ENCODE measurements at regions not wholly inside any gene's neighbourhood (a gene's known extent, or its start where the extent isn't known, plus 50 kb on each side); places are given as distances from the start of the nearest gene placed in this dataset.
"Not testable (repeated sequence)": the region's sequence is repeated elsewhere in the genome, so short reads cannot be mapped to it uniquely, and the experiment has no call there.

GRCh38 chr10:33867199-33867789, 532.8 kb upstream of the NRP1 start:
- DNase-seq (ENCODE audit: insufficient read length, low spot score): not testable (repeated sequence)

GRCh38 chr10:33863352-33863751, 528.9 kb upstream of the NRP1 start:
- FAIRE-seq (no peak), DNase-seq (ENCODE audit: insufficient read length, low spot score) (no peak)

More at GRCh38 chr10:33867199-33867789, 532.8 kb upstream of the NRP1 start:
- FAIRE-seq: not testable (repeated sequence)

GRCh38 chr10:33862536-33863105, 528.2 kb upstream of the NRP1 start:
- FAIRE-seq (no peak), DNase-seq (ENCODE audit: insufficient read length, low spot score) (no peak)

GRCh38 chr10:33861833-33862232, 527.4 kb upstream of the NRP1 start:
- DNase-seq (ENCODE audit: insufficient read length, low spot score) (no peak), FAIRE-seq (no peak)

- no peak for DNase-seq (ENCODE audit: insufficient read length, low spot score)
- no peak for FAIRE-seq
These were observed 526.7 kb upstream of the NRP1 start for GRCh38 chr10:33861016-33861704.

GRCh38 chr10:33860552-33860951, 526.1 kb upstream of the NRP1 start:
- FAIRE-seq (no peak), DNase-seq (ENCODE audit: insufficient read length, low spot score) (no peak)

GRCh38 chr10:33859319-33860022, 525.0 kb upstream of the NRP1 start:
- no peak for DNase-seq (ENCODE audit: insufficient read length, low spot score)
- FAIRE-seq: no peak

GRCh38 chr10:33858326-33858725, 523.9 kb upstream of the NRP1 start:
- FAIRE-seq (no peak), DNase-seq (ENCODE audit: insufficient read length, low spot score) (no peak)

GRCh38 chr10:33853221-33853620, 518.8 kb upstream of the NRP1 start:
- DNase-seq (ENCODE audit: insufficient read length, low spot score); FAIRE-seq: not testable (repeated sequence)

- no peak for FAIRE-seq
- no peak for DNase-seq (ENCODE audit: insufficient read length, low spot score)
These were observed 508.9 kb upstream of the NRP1 start for GRCh38 chr10:33843379-33843778.

GRCh38 chr10:33841678-33842077, 507.2 kb upstream of the NRP1 start:
- DNase-seq (ENCODE audit: insufficient read length, low spot score) (no peak), FAIRE-seq (no peak)

GRCh38 chr10:33838731-33839130, 504.3 kb upstream of the NRP1 start:
- DNase-seq (ENCODE audit: insufficient read length, low spot score) (no peak), FAIRE-seq (no peak)

- FAIRE-seq (no peak), DNase-seq (ENCODE audit: insufficient read length, low spot score) (no peak)
These were observed 503.3 kb upstream of the NRP1 start for GRCh38 chr10:33837736-33838135.

- DNase-seq (ENCODE audit: insufficient read length, low spot score) (no peak), FAIRE-seq (no peak)
These were observed 501.1 kb upstream of the NRP1 start for GRCh38 chr10:33835556-33835955.

GRCh38 chr10:33833566-33833965, 499.1 kb upstream of the NRP1 start:
- FAIRE-seq (no peak), DNase-seq (ENCODE audit: insufficient read length, low spot score) (no peak)

GRCh38 chr10:33832124-33832787, 497.8 kb upstream of the NRP1 start:
- DNase-seq (ENCODE audit: insufficient read length, low spot score) (no peak), FAIRE-seq (no peak)

- no peak for DNase-seq (ENCODE audit: insufficient read length, low spot score)
- no peak for FAIRE-seq
These were observed 497.1 kb upstream of the NRP1 start for GRCh38 chr10:33831591-33831990.

GRCh38 chr10:33829899-33830298, 495.4 kb upstream of the NRP1 start:
- not testable (repeated sequence) for FAIRE-seq; DNase-seq (ENCODE audit: insufficient read length, low spot score)

- DNase-seq (ENCODE audit: insufficient read length, low spot score): no peak
- FAIRE-seq: no peak
These were observed 494.1 kb upstream of the NRP1 start for GRCh38 chr10:33828592-33828991.

- DNase-seq (ENCODE audit: insufficient read length, low spot score): no peak
- FAIRE-seq: no peak
These were observed 491.7 kb upstream of the NRP1 start for GRCh38 chr10:33826186-33826585.

GRCh38 chr10:33822774-33823173, 488.3 kb upstream of the NRP1 start:
- FAIRE-seq (no peak), DNase-seq (ENCODE audit: insufficient read length, low spot score) (no peak)
